Activated naive CD4-positive, alpha-beta T cell treated with anti-CD3 and anti-CD28 coated beads for 36 hours (primary cell): ENCODE measurements at regions not wholly inside any gene's neighbourhood (a gene's known extent, or its start where the extent isn't known, plus 50 kb on each side); places are given as distances from the start of the nearest gene placed in this dataset.

ENCODE experiments used
- CTCF ChIA-PET: fragments of 350-600 bp; sonication (Branson Sonifier 250); formaldehyde crosslinking; loops from one replicate; lab custom pipeline; 2021; ENCODE audit warnings: antibody characterized with exemption; lab: Charles Lee
- DNase-seq: peaks from one replicate; pipeline ENCODE4 v3.0.0-alpha.2; 2020
- H3K27ac Mint-ChIP-seq: one replicate; pipeline ENCODE4 v1.8.0; 2021; ENCODE audit warnings: mild to moderate bottlenecking, mixed read lengths
- H3K27me3 Mint-ChIP-seq: one replicate; pipeline ENCODE4 v1.8.0; 2021; ENCODE audit warnings: low read depth, mixed read lengths
- H3K36me3 Mint-ChIP-seq: one replicate; pipeline ENCODE4 v1.8.0; 2021; ENCODE audit warnings: low read depth, mixed read lengths
- H3K4me1 Mint-ChIP-seq: one replicate; pipeline ENCODE4 v1.8.0; 2021; ENCODE audit warnings: low read depth, mixed read lengths
- H3K4me3 Mint-ChIP-seq: one replicate; pipeline ENCODE4 v1.8.0; 2021; ENCODE audit warnings: mild to moderate bottlenecking, moderate library complexity, mixed read lengths
- H3K9me3 Mint-ChIP-seq: one replicate; pipeline ENCODE4 v1.8.0; 2021; ENCODE audit warnings: mixed read lengths
- intact Hi-C: fragments of 100-400 bp; cut with micrococcal nuclease; formaldehyde crosslinking; loops from one replicate; pipeline ENCODE4 v1.15.1; 2023

DNA sequence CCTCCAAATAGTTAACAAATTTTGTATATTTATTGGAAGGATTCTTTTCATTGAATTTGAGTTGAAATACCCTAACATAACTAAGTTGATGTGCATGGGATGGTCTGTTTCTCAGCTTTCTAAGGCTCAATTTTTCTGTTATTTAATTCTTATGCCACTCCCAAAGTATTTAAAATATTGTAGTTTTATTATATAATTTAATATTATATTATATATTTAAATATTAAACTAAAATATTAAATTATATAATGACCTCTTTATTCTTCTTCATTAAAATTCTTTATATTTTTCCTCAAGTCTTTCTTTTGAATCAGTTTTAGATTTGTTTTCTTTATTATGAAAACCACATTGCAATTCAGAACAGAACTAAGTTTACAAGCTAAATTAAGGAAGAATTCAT is 194.7 kb downstream of the TFAP2B start:
- H3K27me3 Mint-ChIP-seq, result no peaks in the 10 kb centered on the region

DNA sequence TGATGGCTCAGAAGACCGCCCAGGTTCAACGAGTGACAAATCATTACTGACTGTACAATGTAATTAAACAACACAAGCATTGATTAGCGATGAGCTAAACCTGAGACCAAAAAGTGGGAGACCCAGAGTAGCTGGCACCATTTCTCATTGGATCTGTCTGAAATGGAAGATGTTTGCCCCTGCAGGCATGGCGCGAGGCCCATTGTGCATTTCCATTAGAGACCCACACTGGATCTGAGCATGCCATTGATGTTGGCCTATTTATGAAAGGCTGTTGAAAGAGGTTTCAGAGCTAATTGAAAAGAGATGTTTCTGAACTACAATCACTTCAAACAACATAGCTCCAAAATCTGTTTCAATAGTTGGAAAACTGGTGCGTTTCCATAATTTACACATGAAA is 196.7 kb downstream of the TFAP2B start:
- Mint-ChIP-seq H3K9me3 (no peaks in the 10 kb centered on the region), H3K4me3 (no peak overlapping the region), H3K36me3 (no peaks in the 10 kb centered on the region), H3K27ac (no peak overlapping the region), H3K4me1 (no peaks in the 10 kb centered on the region), H3K27me3 (no peaks in the 10 kb centered on the region)
- intact Hi-C loops, result no loop called here
- CTCF ChIA-PET, result interaction anchor here (0.7 to 1.0 kb wide), 2 partner anchors 12 to 302 kb away, joined by 3 to 5 read pairs; no protein-coding TSS in a partner anchor
- DNase-seq, result no peak

More for the DNA sequence above, 194.7 kb downstream of the TFAP2B start:
- Mint-ChIP-seq H3K36me3 (no peaks in the 10 kb centered on the region), H3K27ac (no peak overlapping the region), H3K4me1 (no peaks in the 10 kb centered on the region), H3K9me3 (peaks cover 3% of the 10 kb centered on the region), H3K4me3 (no peak overlapping the region)
- no peak for DNase-seq
- intact Hi-C loops, result no loop called here
- CTCF ChIA-PET, result interaction anchor here (1.0 kb wide), 1 partner anchor 124 kb away, joined by 3 read pairs; no protein-coding TSS in a partner anchor

DNA sequence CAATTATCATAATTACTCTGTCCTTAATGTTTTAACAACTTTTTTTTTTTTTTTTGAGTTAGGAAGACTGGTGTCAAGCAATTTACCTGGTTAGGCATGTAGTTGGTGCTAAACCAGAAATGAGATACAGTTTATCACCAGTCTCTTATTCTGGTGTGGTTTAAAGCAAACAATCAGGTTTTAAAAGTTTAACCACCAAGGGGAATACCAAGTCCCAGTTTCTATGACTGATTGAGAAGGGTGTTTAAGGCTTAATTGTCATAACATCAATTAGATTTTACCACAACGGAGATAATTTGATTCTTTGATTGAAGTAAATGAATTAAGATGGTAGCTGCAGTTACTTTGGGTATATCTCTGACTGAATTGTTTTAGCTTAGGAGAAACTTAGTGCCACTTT is 197.8 kb downstream of the TFAP2B start:
- intact Hi-C loops, result no loop called here
- Mint-ChIP-seq H3K4me1 (no peaks in the 10 kb centered on the region), H3K27ac (no peak overlapping the region), H3K4me3 (no peak overlapping the region), H3K9me3 (no peaks in the 10 kb centered on the region), H3K27me3 (no peaks in the 10 kb centered on the region), H3K36me3 (no peaks in the 10 kb centered on the region)
- CTCF ChIA-PET, result interaction anchor here (0.6 to 1.0 kb wide), 2 partner anchors 13 to 320 kb away, joined by 3 to 5 read pairs; no protein-coding TSS in a partner anchor
- DNase-seq, result no peak

DNA sequence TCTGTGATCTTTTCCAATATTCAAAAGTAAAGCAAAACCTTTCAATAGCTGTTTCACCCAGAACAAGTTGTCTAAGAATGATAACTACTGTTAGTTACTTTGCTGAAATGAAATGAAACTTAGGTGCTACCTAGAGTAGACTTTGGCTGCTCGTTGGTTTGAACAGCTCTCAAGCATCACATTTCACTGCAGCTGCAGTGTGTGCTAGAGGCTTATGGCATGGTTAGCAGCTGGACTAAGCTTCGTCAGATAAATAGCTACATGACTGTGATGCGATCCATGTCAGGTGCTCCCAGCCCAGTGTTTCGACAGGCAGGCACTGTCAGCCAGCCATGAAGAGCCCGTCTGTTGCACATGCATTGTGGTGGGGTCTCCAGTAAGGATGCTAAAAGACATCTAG is 201.1 kb downstream of the TFAP2B start:
- H3K36me3 Mint-ChIP-seq, result no peaks in the 10 kb centered on the region
- DNase-seq, result no peak
- CTCF ChIA-PET, result no interaction called here
- H3K4me3 Mint-ChIP-seq, result no peak overlapping the region
- H3K27me3 Mint-ChIP-seq, result no peaks in the 10 kb centered on the region
- H3K9me3 Mint-ChIP-seq, result no peaks in the 10 kb centered on the region
- no peaks in the 10 kb centered on the region for H3K4me1 Mint-ChIP-seq
- intact Hi-C loops, result no loop called here
- no peak overlapping the region for H3K27ac Mint-ChIP-seq

DNA sequence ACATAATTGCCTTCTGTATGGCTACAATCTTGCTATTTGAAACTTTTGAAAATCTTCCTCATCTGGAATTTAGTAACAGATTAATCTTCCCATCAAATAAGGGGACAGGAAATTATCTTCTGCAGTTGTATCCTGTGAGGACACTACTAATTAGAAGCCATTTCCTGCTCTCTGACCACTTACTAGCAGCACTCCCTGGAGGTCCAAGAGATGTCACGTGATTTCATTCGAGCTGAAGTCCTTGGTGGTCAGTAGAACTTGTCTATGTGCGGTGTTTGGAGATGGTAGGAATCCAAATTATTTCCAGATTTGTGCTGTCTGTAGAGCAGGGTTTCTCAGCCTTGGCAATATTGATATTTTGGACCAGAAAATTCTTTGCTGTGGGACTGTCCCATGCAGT is 202.5 kb downstream of the TFAP2B start:
- DNase-seq, result no peak
- CTCF ChIA-PET, result no interaction called here
- Mint-ChIP-seq H3K27me3 (no peaks in the 10 kb centered on the region), H3K4me3 (no peak overlapping the region), H3K36me3 (no peaks in the 10 kb centered on the region), H3K4me1 (no peaks in the 10 kb centered on the region), H3K27ac (no peak overlapping the region), H3K9me3 (no peaks in the 10 kb centered on the region)
- intact Hi-C loops, result no loop called here

DNA sequence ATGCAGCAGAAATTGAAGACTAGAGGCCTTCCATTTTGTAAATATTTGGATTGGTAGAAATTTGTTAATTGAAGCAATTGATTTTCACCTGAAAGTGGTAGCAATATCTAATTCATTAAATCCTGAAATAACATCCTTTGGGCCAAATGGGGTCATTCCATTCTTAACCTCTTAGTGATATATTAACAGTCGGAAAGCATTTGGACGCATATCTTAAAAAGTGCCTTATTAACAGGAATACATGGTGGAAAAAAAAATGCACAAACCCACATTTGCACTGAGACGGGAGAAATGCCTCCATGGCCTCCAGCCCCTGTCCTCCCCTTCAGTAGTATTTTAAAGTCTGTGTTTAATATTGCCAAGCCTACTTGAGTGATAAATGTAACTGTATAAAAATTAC is 205.5 kb downstream of the TFAP2B start:
- H3K9me3 Mint-ChIP-seq, result no peaks in the 10 kb centered on the region
- no peak overlapping the region for H3K27ac Mint-ChIP-seq
- CTCF ChIA-PET, result no interaction called here
- intact Hi-C loops, result no loop called here
- no peak overlapping the region for H3K4me3 Mint-ChIP-seq
- no peaks in the 10 kb centered on the region for H3K27me3 Mint-ChIP-seq
- H3K36me3 Mint-ChIP-seq, result no peaks in the 10 kb centered on the region
- H3K4me1 Mint-ChIP-seq, result no peaks in the 10 kb centered on the region
- DNase-seq, result no peak

DNA sequence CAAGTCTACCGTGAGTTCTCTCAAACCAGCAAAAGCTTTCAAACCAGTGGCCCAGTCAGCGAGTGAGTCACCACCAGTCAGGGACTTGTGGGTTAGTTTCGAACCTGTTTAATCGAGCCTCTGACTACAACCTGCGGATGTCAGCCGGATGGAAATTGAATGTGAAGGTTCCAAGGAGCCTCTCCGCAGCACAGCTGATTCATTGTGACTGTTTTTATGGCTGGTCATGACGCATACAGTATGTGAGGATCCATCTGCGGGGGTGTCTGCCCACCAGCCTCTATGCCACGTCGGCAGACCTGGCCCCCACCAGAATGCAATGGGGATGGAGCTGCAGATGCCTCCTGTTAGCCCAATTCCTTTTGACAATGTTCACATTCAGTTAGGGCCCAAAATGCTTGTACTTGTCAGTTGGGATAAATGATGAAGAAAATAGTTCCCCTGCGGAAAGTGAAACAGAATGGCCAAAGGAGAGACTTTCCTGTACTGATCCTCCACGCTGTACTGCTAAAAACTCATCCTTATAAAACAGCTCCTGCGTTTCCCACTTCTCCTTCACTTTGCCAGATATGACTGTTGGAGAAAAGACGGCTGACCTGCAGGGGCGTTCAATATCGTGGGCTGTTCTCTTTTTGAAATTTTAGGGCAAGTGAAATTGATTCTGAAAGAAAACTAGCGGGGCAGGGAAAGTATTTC is 206.6 kb downstream of the TFAP2B start:
- H3K4me3 Mint-ChIP-seq, result no peak overlapping the region
- no peak overlapping the region for H3K27ac Mint-ChIP-seq
- H3K36me3 Mint-ChIP-seq, result no peaks in the 10 kb centered on the region
- no peaks in the 10 kb centered on the region for H3K27me3 Mint-ChIP-seq
- intact Hi-C loops, result no loop called here
- H3K9me3 Mint-ChIP-seq, result no peaks in the 10 kb centered on the region
- H3K4me1 Mint-ChIP-seq, result no peaks in the 10 kb centered on the region
- CTCF ChIA-PET, result no interaction called here
- DNase-seq, result no peak

DNA sequence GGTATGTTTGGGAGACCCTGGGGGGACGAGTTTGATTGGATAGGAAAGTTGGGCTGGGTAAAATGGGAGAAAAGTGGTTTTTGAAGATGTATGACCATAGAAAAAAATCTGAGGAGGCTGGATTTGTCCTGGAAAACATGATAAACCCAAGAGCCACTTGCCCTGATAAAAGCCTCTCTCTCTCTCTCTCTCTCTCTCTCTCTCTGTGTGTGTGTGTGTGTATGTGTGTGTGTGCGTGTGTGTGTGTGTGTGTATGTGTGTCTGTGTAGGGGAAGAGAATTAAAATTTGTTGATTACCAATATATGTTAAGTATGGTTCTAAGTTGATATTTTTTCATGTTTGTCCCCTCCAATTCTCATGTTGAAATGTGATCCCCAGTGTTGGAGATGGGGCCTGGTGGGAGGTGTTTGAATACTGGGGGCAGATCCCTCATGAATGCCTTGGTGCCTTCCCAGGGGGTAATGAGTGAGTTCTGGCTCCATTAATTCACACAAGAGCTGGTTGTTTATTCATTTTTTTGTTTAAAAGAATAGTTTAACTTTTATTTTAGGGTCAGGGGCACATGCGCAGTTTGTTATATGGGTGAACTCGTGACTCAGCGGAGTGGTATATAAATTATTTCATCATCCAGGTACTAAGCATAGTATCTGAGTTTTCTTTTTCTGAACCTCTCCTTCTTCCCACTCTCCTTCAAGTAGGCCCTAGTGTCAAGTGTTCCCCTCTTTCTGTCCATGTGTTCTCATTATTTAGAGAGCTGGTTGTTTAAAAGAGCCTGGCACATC is 208.8 kb downstream of the TFAP2B start:
- intact Hi-C loops, result no loop called here
- CTCF ChIA-PET, result no interaction called here
- Mint-ChIP-seq H3K4me1 (no peaks in the 10 kb centered on the region), H3K36me3 (no peaks in the 10 kb centered on the region), H3K9me3 (no peaks in the 10 kb centered on the region), H3K27ac (no peak overlapping the region), H3K4me3 (no peak overlapping the region), H3K27me3 (no peaks in the 10 kb centered on the region)
- no peak for DNase-seq

DNA sequence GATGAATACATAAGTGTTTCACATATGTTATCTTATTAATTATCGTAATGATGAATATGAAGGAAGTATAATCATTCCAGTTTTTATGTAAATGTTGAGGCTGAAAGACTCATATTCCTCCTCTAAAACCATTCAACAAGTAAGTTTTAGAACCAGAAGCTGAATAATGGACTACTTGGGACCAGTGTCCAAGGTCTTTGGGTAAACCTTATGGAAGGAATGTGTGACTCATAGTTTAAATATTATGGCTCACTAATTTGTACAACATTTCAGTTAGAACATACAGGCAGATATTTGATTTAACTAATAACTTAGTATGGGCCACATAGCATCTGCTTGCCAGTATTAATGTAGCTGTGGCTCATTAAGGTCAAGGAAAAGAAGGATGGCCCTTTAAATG is 209.6 kb downstream of the TFAP2B start:
- H3K9me3 Mint-ChIP-seq, result no peaks in the 10 kb centered on the region
- no peaks in the 10 kb centered on the region for H3K4me1 Mint-ChIP-seq
- intact Hi-C loops, result no loop called here
- DNase-seq, result no peak
- no peak overlapping the region for H3K27ac Mint-ChIP-seq
- no peaks in the 10 kb centered on the region for H3K36me3 Mint-ChIP-seq
- CTCF ChIA-PET, result no interaction called here
- H3K4me3 Mint-ChIP-seq, result no peak overlapping the region
- H3K27me3 Mint-ChIP-seq, result no peaks in the 10 kb centered on the region

DNA sequence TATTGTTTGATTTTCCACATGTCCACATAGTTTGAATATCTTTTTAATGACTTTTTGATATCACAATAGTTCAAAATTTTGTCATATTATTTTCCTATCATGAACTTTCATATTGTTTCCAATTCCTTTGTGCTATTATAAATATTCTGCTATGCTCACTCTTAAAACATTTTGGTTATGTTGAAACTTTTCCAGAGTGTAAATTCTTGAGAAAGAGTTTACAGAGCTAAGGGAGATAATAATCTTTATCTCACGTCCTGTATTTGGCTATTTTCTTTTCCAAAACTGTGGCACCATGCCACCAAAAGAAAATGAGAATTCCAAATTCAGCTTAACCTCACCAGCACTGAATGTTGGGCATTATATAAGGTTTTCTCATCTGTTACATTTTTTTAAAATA is 210.9 kb downstream of the TFAP2B start:
- H3K27me3 Mint-ChIP-seq, result no peaks in the 10 kb centered on the region
- no peak for DNase-seq
- CTCF ChIA-PET, result no interaction called here
- peaks cover 5% of the 10 kb centered on the region for H3K9me3 Mint-ChIP-seq
- intact Hi-C loops, result no loop called here
- H3K4me3 Mint-ChIP-seq, result no peak overlapping the region
- H3K36me3 Mint-ChIP-seq, result no peaks in the 10 kb centered on the region
- H3K27ac Mint-ChIP-seq, result no peak overlapping the region
- H3K4me1 Mint-ChIP-seq, result no peaks in the 10 kb centered on the region

DNA sequence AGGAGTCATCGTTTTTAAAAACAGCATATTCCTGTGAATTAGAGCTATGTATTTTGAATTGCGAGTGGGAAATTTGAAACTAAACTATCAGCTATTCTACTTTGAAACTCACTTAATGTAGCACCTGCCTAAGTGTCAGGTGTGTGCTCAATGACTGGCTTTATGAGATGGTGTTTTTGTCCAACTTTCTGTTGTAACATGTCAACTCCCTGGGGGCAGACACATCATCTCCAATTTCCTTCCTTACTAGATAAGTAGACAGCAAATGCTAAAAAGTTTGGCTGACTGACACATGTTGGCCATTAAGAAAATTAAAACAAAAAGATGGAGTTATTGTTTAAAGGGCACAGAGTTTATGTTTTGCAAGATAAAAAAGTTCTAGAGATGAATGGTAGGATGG is 226.9 kb downstream of the TFAP2B start:
- intact Hi-C loops, result no loop called here
- Mint-ChIP-seq H3K27me3 (no peaks in the 10 kb centered on the region), H3K4me3 (no peak overlapping the region), H3K4me1 (no peaks in the 10 kb centered on the region), H3K9me3 (no peaks in the 10 kb centered on the region), H3K27ac (no peak overlapping the region), H3K36me3 (no peaks in the 10 kb centered on the region)
- CTCF ChIA-PET, result no interaction called here
- DNase-seq, result no peak

DNA sequence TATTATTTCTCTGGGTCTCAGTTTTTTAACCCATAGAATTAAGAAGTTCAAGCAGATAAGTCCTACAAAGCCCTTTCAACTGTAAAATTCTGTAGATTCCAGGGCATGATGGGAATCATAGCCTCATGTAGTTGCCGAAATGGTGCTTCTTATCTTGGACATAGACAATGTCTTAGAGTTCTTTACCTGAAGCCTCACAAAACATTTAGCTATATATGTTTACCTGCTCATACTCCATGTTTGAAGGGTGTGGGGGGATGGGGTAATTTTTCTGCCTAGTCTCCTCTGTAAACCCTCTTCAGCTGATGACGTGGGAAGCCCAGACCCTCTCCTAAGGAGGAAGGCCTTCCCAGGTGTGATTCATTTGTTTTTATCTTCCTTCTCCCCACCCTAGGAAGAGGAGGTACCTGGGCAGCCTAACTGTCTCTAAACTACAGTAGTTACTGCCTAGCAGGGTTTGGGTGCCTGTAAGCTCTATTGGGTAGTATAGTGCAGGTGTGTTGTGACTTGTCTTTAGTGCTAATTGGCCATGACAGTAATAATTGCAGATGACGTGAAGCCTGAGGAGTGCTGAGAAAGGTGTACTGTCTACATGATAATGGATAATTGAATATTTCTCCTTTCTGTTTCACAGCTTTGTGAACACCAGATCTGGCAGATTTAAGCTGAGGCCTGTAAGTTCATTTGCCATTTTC is 230.8 kb downstream of the TFAP2B start:
- Mint-ChIP-seq H3K4me3 (no peak overlapping the region), H3K27ac (no peak overlapping the region), H3K27me3 (no peaks in the 10 kb centered on the region), H3K36me3 (no peaks in the 10 kb centered on the region), H3K4me1 (no peaks in the 10 kb centered on the region), H3K9me3 (no peaks in the 10 kb centered on the region)
- no peak for DNase-seq
- CTCF ChIA-PET, result no interaction called here
- intact Hi-C loops, result no loop called here
